B cell (primary cell): ENCODE measurements at regions not wholly inside any gene's neighbourhood (a gene's known extent, or its start where the extent isn't known, plus 50 kb on each side); places are given as distances from the start of the nearest gene placed in this dataset.

ENCODE experiments used
- ATAC-seq: fragments of 200-7000 bp; cut with Tn5 transposase; one replicate; pipeline ENCODE4 v1.10.0; 2021; ENCODE audit warnings: low read depth, mild to moderate bottlenecking, moderate number of reproducible peaks, moderate library complexity
- CTCF ChIA-PET: fragments of 350-600 bp; sonication (Branson Sonifier 250); formaldehyde crosslinking; loops from one replicate; lab custom pipeline; 2021; ENCODE audit warnings: antibody characterized with exemption, inconsistent platforms; lab: Charles Lee
- POLR2A ChIA-PET: fragments of 350-600 bp; sonication (Branson Sonifier 250); formaldehyde crosslinking; loops from one replicate; lab custom pipeline; 2021; ENCODE audit warnings: antibody characterized with exemption; lab: Charles Lee
- DNase-seq: peaks from one replicate; pipeline ENCODE4 v3.0.0; 2013
- H2AFZ ChIP-seq: 2 replicates; pipeline ENCODE4 v1.6.1; 2012; ENCODE audit warnings: mild to moderate bottlenecking, low read depth, low read length; ENCODE audit not compliant: insufficient read depth, poor library complexity, severe bottlenecking
- H3K27ac ChIP-seq, 2 donors: 1 replicate in 1 of 2; 2 replicates in 1 of 2; pipeline ENCODE4 v1.5.1; 2012 to 2013; ENCODE audit warnings: low read length in 2 of 2, mild to moderate bottlenecking in 2 of 2, moderate library complexity in 1 of 2
- H3K27me3 ChIP-seq, 4 experiments: fragments of 200-600 bp in 1 of 4; sonication (generic) in 1 of 4; replicated peaks in 1 of 4; 1 replicate in 2 of 4; 2 replicates in 2 of 4; pipeline versions ENCODE4 v1.6.1 to v1.7.0; 2013 to 2016; ENCODE audit warnings: low read length in 3 of 4, mild to moderate bottlenecking in 2 of 4, mixed read lengths in 1 of 4, moderate library complexity in 1 of 4; ENCODE audit not compliant: insufficient read depth in 4 of 4, control insufficient read depth in 3 of 4; ENCODE audit errors: control extremely low read depth in 1 of 4
- H3K36me3 ChIP-seq, 2 experiments: replicated peaks in 1 of 2; 1 replicate in 1 of 2; 2 replicates in 1 of 2; pipeline versions ENCODE4 v1.6.1 to v1.7.1; 2013; ENCODE audit warnings: low read length in 1 of 2; ENCODE audit not compliant: insufficient read depth in 2 of 2, control insufficient read depth in 1 of 2; ENCODE audit errors: control extremely low read depth in 1 of 2, extremely low read depth in 1 of 2
- H3K4me1 ChIP-seq, 2 donors: fragments of 200-600 bp in 1 of 2; sonication (generic) in 1 of 2; 1 replicate in 1 of 2; 2 replicates in 1 of 2; pipeline versions ENCODE4 v1.5.1 to v1.6.1; 2013 to 2017; ENCODE audit warnings: low read length in 2 of 2; ENCODE audit not compliant: control insufficient read depth in 2 of 2, insufficient read depth in 2 of 2
- H3K4me2 ChIP-seq: replicated peaks from 2 replicates; pipeline ENCODE3; 2012; ENCODE audit warnings: mild to moderate bottlenecking, low read depth, low read length; ENCODE audit not compliant: poor library complexity, severe bottlenecking
- H3K4me3 ChIP-seq, 5 experiments: fragments of 200-600 bp in 1 of 5; sonication (generic) in 1 of 5; 1 replicate in 3 of 5; 2 replicates in 2 of 5; pipeline versions ENCODE4 v1.5.1 to v1.7.0; 2011 to 2016; ENCODE audit warnings: low read length in 4 of 5, mild to moderate bottlenecking in 4 of 5, low read depth in 2 of 5, control low read depth in 1 of 5, moderate library complexity in 1 of 5; ENCODE audit not compliant: insufficient read depth in 1 of 5; ENCODE audit errors: control extremely low read depth in 1 of 5, extremely low read depth in 1 of 5
- H3K79me2 ChIP-seq: fragments of 200-600 bp; sonication (generic); one replicate; pipeline ENCODE4 v1.6.0; 2016; ENCODE audit warnings: low read length; ENCODE audit not compliant: control insufficient read depth, insufficient read depth
- H3K9ac ChIP-seq: fragments of 200-600 bp; sonication (generic); 2 replicates; pipeline ENCODE4 v1.6.1; 2017; ENCODE audit warnings: mild to moderate bottlenecking, low read length, moderate library complexity
- H3K9me3 ChIP-seq, 3 donors: one replicate each; pipeline versions ENCODE4 v1.6.1 to v1.7.1; 2013; ENCODE audit warnings: low read length in 2 of 3; ENCODE audit not compliant: control insufficient read depth in 2 of 3, insufficient read depth in 1 of 3; ENCODE audit errors: control extremely low read depth in 1 of 3
- H4K20me1 ChIP-seq: 2 replicates; pipeline ENCODE4 v1.6.0; 2012; ENCODE audit warnings: mild to moderate bottlenecking, low read length; ENCODE audit not compliant: insufficient read depth, control insufficient read depth, poor library complexity, severe bottlenecking
- H3K27ac Mint-ChIP-seq: one replicate; pipeline ENCODE4 v1.8.0; 2021; ENCODE audit warnings: mixed read lengths
- H3K27me3 Mint-ChIP-seq: one replicate; pipeline ENCODE4 v1.8.0; 2021; ENCODE audit warnings: mixed read lengths
- H3K4me1 Mint-ChIP-seq: one replicate; pipeline ENCODE4 v1.8.0; 2021; ENCODE audit warnings: mixed read lengths
- H3K4me3 Mint-ChIP-seq: one replicate; pipeline ENCODE4 v1.8.0; 2021; ENCODE audit warnings: mixed read lengths
- H3K9me3 Mint-ChIP-seq: one replicate; pipeline ENCODE4 v1.8.0; 2022; ENCODE audit warnings: mixed read lengths; ENCODE audit not compliant: insufficient read depth
- CTCF ChIP-seq: fragments of 200-600 bp; IDR thresholded peaks from one replicate; pipeline ENCODE4 v1.8.0; 2022; ENCODE audit warnings: antibody characterized with exemption, mild to moderate bottlenecking
- EZH2 ChIP-seq: IDR thresholded peaks from 2 replicates; pipeline ENCODE4 v1.6.1; 2012; ENCODE audit warnings: borderline replicate concordance, low read depth, mild to moderate bottlenecking, moderate library complexity, low read length; ENCODE audit not compliant: insufficient read depth, poor library complexity, severe bottlenecking
- WGBS: methylation state at CpG from one replicate; pipeline ENCODE4 v1.1.5; 2013; ENCODE audit warnings: missing lambda C conversion rate; ENCODE audit not compliant: insufficient coverage; 5-methylcytosine and 5-hydroxymethylcytosine counted together
- intact Hi-C: fragments of 100-400 bp; cut with micrococcal nuclease; formaldehyde crosslinking; loops from one replicate; pipeline ENCODE4 v1.10.0; 2022

GRCh38 chr6:169885831-169886230 is 134.4 kb downstream of the ERMARD start:
- no peak for TF ChIP-seq EZH2
- TF ChIP-seq CTCF, result no peak
- Mint-ChIP-seq H3K9me3 (peaks cover 2% of the 10 kb centered on the region), H3K27ac (no peak overlapping the region), H3K4me3 (no peak overlapping the region), H3K27me3 (peaks cover 37% of the 10 kb centered on the region), H3K4me1 (no peaks in the 10 kb centered on the region)
- POLR2A ChIA-PET, result no interaction called here
- H3K36me3 ChIP-seq, result no peaks in the 10 kb centered on the region
- no peak overlapping the region for H3K4me3 ChIP-seq
- no peak overlapping the region for H3K27ac ChIP-seq
- no peaks in the 10 kb centered on the region for H4K20me1 ChIP-seq
- DNase-seq (no peak), ATAC-seq (no peak)
- intact Hi-C loops, result no loop called here
- CTCF ChIA-PET, result no interaction called here
- H3K79me2 ChIP-seq, result no peaks in the 10 kb centered on the region
- WGBS, result 94% methylated on average over 4 of the region's 4 CpGs
- H3K4me1 ChIP-seq, result no peaks in the 10 kb centered on the region
- no peak overlapping the region for H2AFZ ChIP-seq
- peaks cover 0 to under 1% (median 0%) of the 10 kb centered on the region in 3 donors for H3K9me3 ChIP-seq
- H3K9ac ChIP-seq, result no peak overlapping the region
- peaks cover 0 to 8% (median 1%) of the 10 kb centered on the region in 4 experiments for H3K27me3 ChIP-seq
- no peak overlapping the region for H3K4me2 ChIP-seq

GRCh38 chr6:169885131-169885530 is 133.7 kb downstream of the ERMARD start:
- peaks cover 39% of the 10 kb centered on the region for H3K27me3 Mint-ChIP-seq
- H3K4me3 ChIP-seq, result no peak overlapping the region
- H3K79me2 ChIP-seq, result no peaks in the 10 kb centered on the region
- H2AFZ ChIP-seq, result no peak overlapping the region
- no peaks in the 10 kb centered on the region for H3K36me3 ChIP-seq
- no peaks in the 10 kb centered on the region for H3K9me3 Mint-ChIP-seq
- CTCF ChIA-PET, result no interaction called here
- H3K27ac ChIP-seq, result no peak overlapping the region
- DNase-seq, result no peak
- H3K9me3 ChIP-seq, result no peaks in the 10 kb centered on the region
- no peak overlapping the region for H3K4me2 ChIP-seq
- H4K20me1 ChIP-seq, result no peaks in the 10 kb centered on the region
- no peak overlapping the region for H3K4me3 Mint-ChIP-seq
- H3K4me1 Mint-ChIP-seq, result no peaks in the 10 kb centered on the region
- ATAC-seq, result no peak
- TF ChIP-seq CTCF (no peak), EZH2 (no peak)
- POLR2A ChIA-PET, result no interaction called here
- H3K27me3 ChIP-seq, result peaks cover 0 to 8% (median 1%) of the 10 kb centered on the region in 4 experiments
- H3K9ac ChIP-seq, result no peak overlapping the region
- no peaks in the 10 kb centered on the region for H3K4me1 ChIP-seq
- H3K27ac Mint-ChIP-seq, result no peak overlapping the region
- intact Hi-C loops, result no loop called here
